ENCODE measurements at regions not wholly inside any gene's neighbourhood (a gene's known extent, or its start where the extent isn't known, plus 50 kb on each side); places are given as distances from the start of the nearest gene placed in this dataset.

GRCh38 chr6:139641376-139641775, 266.9 kb upstream of the CITED2 start:
- TF ChIP-seq ZNF274 (IDR thresholded peaks at IDR 0.05; ENCODE audit: low read depth, low read length) (no peak), SUZ12 (IDR thresholded peaks at IDR 0.05; ENCODE audit: extremely low read depth, insufficient read depth, insufficient read length) (no peak)
